Left ventricle myocardium inferior (tissue), 1 donor: ENCODE measurements at regions not wholly inside any gene's neighbourhood (a gene's known extent, or its start where the extent isn't known, plus 50 kb on each side); places are given as distances from the start of the nearest gene placed in this dataset.

Experiments
- DNase-seq: peaks from one replicate; pipeline ENCODE4 v3.0.0-alpha.2; 2020
- H3K27ac ChIP-seq: fragments of 200-600 bp; replicated peaks from 2 replicates; pipeline ENCODE4 v1.8.0; 2021
- H3K27me3 ChIP-seq: fragments of 200-600 bp; 2 replicates; pipeline ENCODE4 v1.8.0; 2021; ENCODE audit warnings: low read depth
- H3K36me3 ChIP-seq: fragments of 200-600 bp; 2 replicates; pipeline ENCODE4 v1.8.0; 2021
- H3K4me1 ChIP-seq: fragments of 200-600 bp; 2 replicates; pipeline ENCODE4 v1.8.0; 2021
- H3K4me3 ChIP-seq: fragments of 200-600 bp; 2 replicates; pipeline ENCODE4 v1.8.0; 2021; ENCODE audit warnings: mild to moderate bottlenecking, moderate library complexity
- H3K9me3 ChIP-seq: fragments of 200-600 bp; replicated peaks from 2 replicates; pipeline ENCODE4 v1.8.0; 2021
- CTCF ChIP-seq: fragments of 200-600 bp; IDR thresholded peaks from 2 replicates; pipeline ENCODE4 v1.8.0; 2021; ENCODE audit warnings: antibody characterized with exemption, mild to moderate bottlenecking, borderline replicate concordance
- intact Hi-C: fragments of 100-400 bp; cut with micrococcal nuclease; formaldehyde crosslinking; loops from one replicate; pipeline ENCODE4 v1.11.0; 2022
- donor health status: DM: no; HTN: yes; CAD: no; lungs with severe emphysema.

- Histone ChIP-seq H3K27ac (no peak overlapping the region), H3K36me3 (no peaks in the 10 kb centered on the region), H3K4me1 (no peaks in the 10 kb centered on the region), H3K4me3 (no peak overlapping the region), H3K27me3 (no peaks in the 10 kb centered on the region), H3K9me3 (peaks cover 26% of the 10 kb centered on the region)
- intact Hi-C loops: no loop called here
- DNase-seq: no peak
- no peak for TF ChIP-seq CTCF
Observed at GRCh38 chr5:61910771-61911170, 395.2 kb upstream of the KIF2A start.

GRCh38 chr5:61912559-61912958 lies 393.4 kb upstream of the KIF2A start:
- TF ChIP-seq CTCF: no peak

GRCh38 chr5:61915646-61916045 lies 390.4 kb upstream of the KIF2A start:
- H3K36me3 ChIP-seq: no peaks in the 10 kb centered on the region
- no peak for DNase-seq
- TF ChIP-seq CTCF: no peak
- intact Hi-C loops: no loop called here
- peaks cover 26% of the 10 kb centered on the region for H3K9me3 ChIP-seq
- H3K4me1 ChIP-seq: no peaks in the 10 kb centered on the region
- H3K4me3 ChIP-seq: no peak overlapping the region
- peaks cover 4% of the 10 kb centered on the region for H3K27me3 ChIP-seq
- no peak overlapping the region for H3K27ac ChIP-seq

More at GRCh38 chr5:61912559-61912958, 393.4 kb upstream of the KIF2A start:
- no peaks in the 10 kb centered on the region for H3K4me1 ChIP-seq
- H3K9me3 ChIP-seq: peaks cover 26% of the 10 kb centered on the region
- H3K27me3 ChIP-seq: no peaks in the 10 kb centered on the region
- H3K4me3 ChIP-seq: no peak overlapping the region
- no peak for DNase-seq
- no peaks in the 10 kb centered on the region for H3K36me3 ChIP-seq
- no peak overlapping the region for H3K27ac ChIP-seq
- intact Hi-C loops: no loop called here

- intact Hi-C loops: no loop called here
- Histone ChIP-seq H3K27ac (no peak overlapping the region), H3K4me3 (no peak overlapping the region), H3K4me1 (no peaks in the 10 kb centered on the region), H3K27me3 (peaks cover 4% of the 10 kb centered on the region), H3K9me3 (peaks cover 18% of the 10 kb centered on the region), H3K36me3 (no peaks in the 10 kb centered on the region)
- DNase-seq: no peak
- TF ChIP-seq CTCF: no peak
Observed at GRCh38 chr5:61916621-61917620, 389.1 kb upstream of the KIF2A start.

DNA sequence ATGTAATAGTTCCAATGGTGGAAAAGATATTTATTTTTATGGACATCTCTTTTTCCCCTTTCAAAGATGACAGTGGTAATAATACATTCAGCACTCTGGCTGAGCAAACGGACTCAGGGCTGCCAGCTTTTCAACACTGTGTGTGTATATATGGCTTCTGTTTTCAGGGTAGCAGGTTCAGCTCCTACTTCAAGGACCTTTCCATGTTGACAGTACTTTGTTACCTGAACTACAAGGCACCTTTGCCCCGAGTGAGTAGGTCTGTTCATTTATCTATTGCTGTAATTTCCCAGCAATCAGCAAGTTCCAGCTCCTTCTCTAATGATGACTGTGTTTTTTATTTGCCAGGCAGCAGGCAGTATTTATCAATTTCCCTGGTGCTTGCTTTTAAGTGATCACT lies 387.4 kb upstream of the KIF2A start:
- Histone ChIP-seq H3K27ac (no peak overlapping the region), H3K27me3 (peaks cover 4% of the 10 kb centered on the region), H3K4me1 (no peaks in the 10 kb centered on the region), H3K4me3 (no peak overlapping the region), H3K36me3 (no peaks in the 10 kb centered on the region), H3K9me3 (peaks cover 2% of the 10 kb centered on the region)
- intact Hi-C loops: no loop called here
- DNase-seq: no peak
- no peak for TF ChIP-seq CTCF
